ENCODE measurements at regions not wholly inside any gene's neighbourhood (a gene's known extent, or its start where the extent isn't known, plus 50 kb on each side); places are given as distances from the start of the nearest gene placed in this dataset.

- TF ChIP-seq CTCF (IDR thresholded peaks at IDR 0.05) = no peak
- no peak for TF ChIP-seq POLR2A (IDR thresholded peaks at IDR 0.05)
These were observed 673.1 kb upstream of the VRK2 start for GRCh38 chr2:57373530-57373929.
